Esophagus squamous epithelium (tissue), 5 donors: ENCODE measurements at regions not wholly inside any gene's neighbourhood (a gene's known extent, or its start where the extent isn't known, plus 50 kb on each side); places are given as distances from the start of the nearest gene placed in this dataset.
A peak's percentile ranks its signal among the peaks of the same experiment; 100 is the strongest.

Experiments
- DNase-seq: peaks from one replicate; lab custom pipeline; 2025; lab: John Stamatoyannopoulos, UW
- H3K27ac ChIP-seq, 4 donors: fragments of 200-600 bp; sonication (generic); one replicate each; pipeline ENCODE4 v1.5.1; 2016 to 2019; ENCODE audit warnings: mild to moderate bottlenecking in 1 of 4
- H3K27me3 ChIP-seq, 4 donors: fragments of 200-600 bp; sonication (generic); 1 replicate in 3 of 4; 2 replicates in 1 of 4; pipeline versions ENCODE4 v1.5.1 to v1.6.0; 2017 to 2021; ENCODE audit warnings: antibody characterized with exemption in 1 of 4
- H3K36me3 ChIP-seq, 3 donors: fragments of 200-600 bp; sonication (generic); one replicate each; pipeline ENCODE4 v1.5.1; 2016 to 2019
- H3K4me1 ChIP-seq, 3 donors: fragments of 200-600 bp; sonication (generic); one replicate each; pipeline ENCODE4 v1.5.1; 2017 to 2019
- H3K4me3 ChIP-seq, 4 donors: fragments of 200-600 bp; sonication (generic); 1 replicate in 3 of 4; 2 replicates in 1 of 4; pipeline ENCODE4 v1.5.1; 2016 to 2019; ENCODE audit warnings: mild to moderate bottlenecking in 2 of 4, moderate library complexity in 1 of 4
- H3K9me3 ChIP-seq, 3 donors: fragments of 200-600 bp; sonication (generic); one replicate each; pipeline ENCODE4 v1.5.1; 2016 to 2019
- POLR2A ChIP-seq, 4 donors: fragments of 450-650 bp; IDR thresholded peaks; one replicate each; pipeline ENCODE4 v1.6.1; 2017; ENCODE audit warnings: antibody characterized with exemption in 4 of 4, mild to moderate bottlenecking in 4 of 4, moderate library complexity in 3 of 4
- WGBS, 2 donors: methylation state at CpG; one replicate each; pipeline ENCODE4 v1.1.5; 2018; 5-methylcytosine and 5-hydroxymethylcytosine counted together
- intact Hi-C: fragments of 100-400 bp; cut with DNase I; formaldehyde crosslinking; loops from one replicate; pipeline ENCODE4 v1.15.0; 2022
- TF ChIP-seq, protein P1 (sequence below), 6 experiments: fragments of 450-650 bp in 4 of 6; fragments of 200-600 bp in 2 of 6; sonication (generic) in 2 of 6; IDR thresholded peaks; one replicate each; pipeline ENCODE4 v1.5.1; 2016 to 2019; ENCODE audit warnings: antibody characterized with exemption in 6 of 6, mild to moderate bottlenecking in 4 of 6, moderate library complexity in 4 of 6
- donor health status: DM: yes; HTN: yes; CAD: no.

DNA sequence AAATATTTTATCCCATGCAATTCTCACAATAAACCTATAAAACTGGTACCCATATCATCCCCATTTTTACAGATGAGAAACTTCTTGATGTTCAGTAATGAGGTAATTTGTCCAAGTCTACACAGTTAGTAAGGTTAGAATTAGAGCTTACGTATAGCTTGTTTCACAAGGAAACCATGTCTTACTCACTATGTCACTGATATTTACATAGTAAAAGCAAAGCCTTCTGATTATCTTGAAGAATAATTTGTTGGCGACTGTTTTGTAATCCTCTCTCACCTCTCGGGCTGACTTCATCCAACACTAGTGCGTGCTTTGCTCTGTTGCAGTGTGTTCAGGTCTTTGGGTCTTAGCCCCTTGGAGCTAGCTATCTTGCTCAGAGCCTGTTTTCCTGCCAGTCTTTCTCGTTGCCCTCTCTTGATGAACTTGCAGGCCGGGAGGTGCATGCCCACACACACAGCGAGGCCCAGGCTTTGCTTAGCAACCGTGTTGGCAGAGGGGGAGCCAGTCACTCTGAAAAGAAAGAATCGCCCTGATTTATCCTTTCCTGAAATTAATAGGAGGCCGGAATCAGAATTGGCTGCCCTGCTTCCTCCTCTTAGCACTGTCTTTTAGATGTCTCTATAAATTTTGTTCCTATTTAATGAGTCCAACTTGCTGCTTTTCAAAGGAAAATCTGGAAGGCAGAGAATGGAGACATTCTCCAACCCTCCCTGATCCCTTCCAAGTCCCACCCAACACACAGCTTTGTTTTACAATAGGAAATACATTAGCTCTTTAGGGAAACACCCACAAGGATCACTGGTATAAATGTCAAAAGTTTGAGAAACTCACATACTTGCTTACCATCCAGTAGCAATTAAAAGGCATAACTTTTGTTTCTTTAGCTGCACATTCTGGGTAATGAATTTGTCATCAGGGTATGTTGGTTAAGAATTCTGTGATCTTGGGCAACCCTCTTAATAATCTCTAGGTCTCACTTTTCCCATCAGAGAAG lies 97.6 kb upstream of the SEC11C start:
- no peak for TF ChIP-seq POLR2A (IDR thresholded peaks at IDR 0.05)
- TF ChIP-seq, protein P1, sequence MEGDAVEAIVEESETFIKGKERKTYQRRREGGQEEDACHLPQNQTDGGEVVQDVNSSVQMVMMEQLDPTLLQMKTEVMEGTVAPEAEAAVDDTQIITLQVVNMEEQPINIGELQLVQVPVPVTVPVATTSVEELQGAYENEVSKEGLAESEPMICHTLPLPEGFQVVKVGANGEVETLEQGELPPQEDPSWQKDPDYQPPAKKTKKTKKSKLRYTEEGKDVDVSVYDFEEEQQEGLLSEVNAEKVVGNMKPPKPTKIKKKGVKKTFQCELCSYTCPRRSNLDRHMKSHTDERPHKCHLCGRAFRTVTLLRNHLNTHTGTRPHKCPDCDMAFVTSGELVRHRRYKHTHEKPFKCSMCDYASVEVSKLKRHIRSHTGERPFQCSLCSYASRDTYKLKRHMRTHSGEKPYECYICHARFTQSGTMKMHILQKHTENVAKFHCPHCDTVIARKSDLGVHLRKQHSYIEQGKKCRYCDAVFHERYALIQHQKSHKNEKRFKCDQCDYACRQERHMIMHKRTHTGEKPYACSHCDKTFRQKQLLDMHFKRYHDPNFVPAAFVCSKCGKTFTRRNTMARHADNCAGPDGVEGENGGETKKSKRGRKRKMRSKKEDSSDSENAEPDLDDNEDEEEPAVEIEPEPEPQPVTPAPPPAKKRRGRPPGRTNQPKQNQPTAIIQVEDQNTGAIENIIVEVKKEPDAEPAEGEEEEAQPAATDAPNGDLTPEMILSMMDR (IDR thresholded peaks at IDR 0.05) = no peak
- Histone ChIP-seq H3K4me3 (no peak overlapping the region), H3K4me1 (peaks cover 7 to 19% (median 11%) of the 10 kb centered on the region in 3 donors), H3K27ac (peak overlapping the region in 2 of 4 donors; percentile 11 to 31), H3K9me3 (no peaks in the 10 kb centered on the region), H3K36me3 (no peaks in the 10 kb centered on the region), H3K27me3 (no peaks in the 10 kb centered on the region)
- intact Hi-C loops = no loop called here
- 17 to 21% methylated on average over 10 of the region's 10 CpGs for WGBS, 2 donors
- no peak for DNase-seq

DNA sequence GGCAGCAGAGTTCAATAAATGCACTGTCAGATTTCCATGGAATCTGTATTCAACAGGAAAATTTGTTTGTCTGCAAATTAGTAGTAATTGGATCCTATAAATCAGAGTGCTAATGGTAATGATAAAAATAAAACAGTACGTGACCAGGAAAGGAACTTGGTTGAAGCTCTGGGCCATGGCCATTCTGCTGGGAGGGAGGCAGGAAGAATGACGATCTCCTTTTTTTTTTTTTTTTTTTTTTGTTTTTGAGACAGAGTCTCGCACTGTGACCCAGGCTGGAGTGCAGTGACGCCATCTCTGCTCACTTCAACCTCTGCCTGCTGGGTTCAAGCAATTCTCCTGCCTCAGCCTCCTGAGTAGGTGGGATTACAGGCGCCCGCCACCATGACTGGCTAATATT lies 94.8 kb upstream of the SEC11C start:
- H3K27ac ChIP-seq = no peak overlapping the region
- H3K36me3 ChIP-seq = no peaks in the 10 kb centered on the region
- TF ChIP-seq, protein P1 (IDR thresholded peaks at IDR 0.05) = no peak
- TF ChIP-seq POLR2A (IDR thresholded peaks at IDR 0.05) = no peak
- peaks cover 7 to 19% (median 11%) of the 10 kb centered on the region in 3 donors for H3K4me1 ChIP-seq
- H3K4me3 ChIP-seq = no peak overlapping the region
- DNase-seq = no peak
- H3K27me3 ChIP-seq = no peaks in the 10 kb centered on the region
- intact Hi-C loops = no loop called here
- 81 to 90% methylated on average over 6 of the region's 6 CpGs for WGBS, 2 donors
- no peaks in the 10 kb centered on the region for H3K9me3 ChIP-seq

DNA sequence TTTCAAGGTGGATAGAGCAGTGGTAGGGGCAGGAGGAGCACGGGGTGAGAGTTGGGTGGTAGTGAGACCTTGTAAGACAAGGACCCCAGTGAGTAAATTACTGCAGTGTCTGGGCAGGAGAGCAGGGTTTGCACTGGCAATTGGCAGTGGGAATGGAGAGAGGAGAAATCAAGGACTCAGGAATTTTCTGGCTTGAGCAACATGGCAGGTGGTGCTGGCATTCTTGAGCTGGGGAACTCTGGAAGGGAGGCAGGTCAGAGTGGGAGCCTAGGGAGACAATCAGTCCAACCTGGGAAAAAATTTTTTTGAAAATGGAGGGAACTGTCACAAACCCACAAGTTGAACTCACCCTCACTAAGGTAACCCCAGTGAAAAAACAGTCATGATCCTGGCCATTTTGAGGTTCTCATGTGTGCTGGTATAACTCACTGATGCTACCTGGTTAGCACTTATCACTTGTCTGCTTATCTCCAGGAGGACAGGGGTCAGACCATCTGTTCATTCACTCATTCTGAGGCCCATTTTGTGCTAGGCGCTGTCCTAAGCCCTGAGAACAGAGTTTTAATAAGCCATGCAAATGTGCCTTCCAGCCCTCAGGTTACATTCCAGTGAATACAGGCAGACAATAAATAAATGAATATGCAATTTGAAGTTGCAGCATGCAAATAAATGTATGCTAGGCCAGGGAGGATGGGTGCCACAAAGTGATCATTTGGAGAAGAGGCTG lies 92.2 kb upstream of the SEC11C start:
- H3K4me3 ChIP-seq = no peak overlapping the region
- intact Hi-C loops = no loop called here
- H3K27ac ChIP-seq = no peak overlapping the region
- WGBS, 2 donors = 83 to 92% methylated on average over 2 of the region's 2 CpGs
- DNase-seq = no peak
- H3K27me3 ChIP-seq = no peaks in the 10 kb centered on the region
- H3K9me3 ChIP-seq = no peaks in the 10 kb centered on the region
- peaks cover under 1 to 6% (median 4%) of the 10 kb centered on the region in 3 donors for H3K4me1 ChIP-seq
- no peaks in the 10 kb centered on the region for H3K36me3 ChIP-seq
- TF ChIP-seq, protein P1 (IDR thresholded peaks at IDR 0.05) = no peak
- no peak for TF ChIP-seq POLR2A (IDR thresholded peaks at IDR 0.05)

- intact Hi-C loops = no loop called here
- Histone ChIP-seq H3K4me1 (peaks cover 0 to 1% (median 0%) of the 10 kb centered on the region in 3 donors), H3K36me3 (no peaks in the 10 kb centered on the region), H3K9me3 (no peaks in the 10 kb centered on the region), H3K27me3 (no peaks in the 10 kb centered on the region), H3K27ac (no peak overlapping the region), H3K4me3 (no peak overlapping the region)
- no peak for TF ChIP-seq POLR2A (IDR thresholded peaks at IDR 0.05)
- 86 to 88% methylated on average over 9 of the region's 9 CpGs for WGBS, 2 donors
- no peak for DNase-seq
Measured at GRCh38 chr18:59048048-59048363, 91.7 kb upstream of the SEC11C start.

DNA sequence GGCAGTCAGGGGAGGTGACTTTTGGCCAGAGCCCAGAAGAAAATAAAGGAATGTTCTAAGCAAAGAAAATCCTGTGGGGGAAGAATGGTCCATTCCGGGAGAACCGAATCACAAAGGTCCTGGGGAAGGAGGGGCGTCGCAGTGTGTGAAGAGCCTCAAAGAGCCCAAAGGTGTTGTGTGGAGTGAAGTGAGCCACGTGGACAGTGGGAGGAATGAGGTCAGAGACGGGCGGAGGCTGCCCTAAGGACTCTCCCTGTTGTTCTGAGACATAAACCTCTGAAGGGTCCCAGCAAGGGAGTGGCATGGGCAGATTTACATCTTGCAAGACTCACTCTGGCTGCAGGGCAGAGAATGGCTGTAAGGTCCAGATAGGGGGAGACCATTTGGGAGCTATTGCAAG lies 91.3 kb upstream of the SEC11C start:
- TF ChIP-seq, protein P1 (IDR thresholded peaks at IDR 0.05) = no peak
- Histone ChIP-seq H3K27me3 (no peaks in the 10 kb centered on the region), H3K4me3 (no peak overlapping the region), H3K27ac (no peak overlapping the region), H3K9me3 (no peaks in the 10 kb centered on the region), H3K4me1 (no peaks in the 10 kb centered on the region), H3K36me3 (no peaks in the 10 kb centered on the region)
- no peak for DNase-seq
- 47 to 73% methylated on average over 7 of the region's 7 CpGs for WGBS, 2 donors
- intact Hi-C loops = no loop called here
